ENCODE measurements at regions not wholly inside any gene's neighbourhood (a gene's known extent, or its start where the extent isn't known, plus 50 kb on each side); places are given as distances from the start of the nearest gene placed in this dataset.
"Not testable (repeated sequence)": the region's sequence is repeated elsewhere in the genome, so short reads cannot be mapped to it uniquely, and the experiment has no call there.

GRCh38 chr3:106293161-106293560, 424.3 kb upstream of the CBLB start:
- FAIRE-seq (no peak), DNase-seq (ENCODE audit: insufficient read length, low spot score) (no peak)

- FAIRE-seq (no peak), DNase-seq (ENCODE audit: insufficient read length, low spot score) (no peak)
Measured at GRCh38 chr3:106294121-106294520, 425.3 kb upstream of the CBLB start.

GRCh38 chr3:106296062-106296461, 427.2 kb upstream of the CBLB start:
- no peak for FAIRE-seq
- no peak for DNase-seq (ENCODE audit: insufficient read length, low spot score)

GRCh38 chr3:106299300-106300098, 430.7 kb upstream of the CBLB start:
- FAIRE-seq (no peak), DNase-seq (ENCODE audit: insufficient read length, low spot score) (peak; percentile 1)

- DNase-seq (ENCODE audit: insufficient read length, low spot score) (no peak), FAIRE-seq (no peak)
Measured at GRCh38 chr3:106302451-106303221, 433.8 kb upstream of the CBLB start.

- FAIRE-seq, result no peak
Measured at GRCh38 chr3:106303766-106304165, 435.0 kb upstream of the CBLB start.

GRCh38 chr3:106305127-106305526, 436.3 kb upstream of the CBLB start:
- FAIRE-seq (no peak), DNase-seq (ENCODE audit: insufficient read length, low spot score) (no peak)

More at GRCh38 chr3:106303766-106304165, 435.0 kb upstream of the CBLB start:
- DNase-seq (ENCODE audit: insufficient read length, low spot score), result no peak

GRCh38 chr3:106305882-106306435, 437.1 kb upstream of the CBLB start:
- no peak for FAIRE-seq
- no peak for DNase-seq (ENCODE audit: insufficient read length, low spot score)

GRCh38 chr3:106309274-106309673, 440.5 kb upstream of the CBLB start:
- FAIRE-seq (no peak), DNase-seq (ENCODE audit: insufficient read length, low spot score) (no peak)

GRCh38 chr3:106309798-106310197, 441.0 kb upstream of the CBLB start:
- DNase-seq (ENCODE audit: insufficient read length, low spot score); FAIRE-seq: not testable (repeated sequence)

GRCh38 chr3:106317141-106318055, 448.6 kb upstream of the CBLB start:
- DNase-seq (ENCODE audit: insufficient read length, low spot score) (no peak), FAIRE-seq (no peak)

- DNase-seq (ENCODE audit: insufficient read length, low spot score); FAIRE-seq: not testable (repeated sequence)
Measured at GRCh38 chr3:106321438-106321837, 452.6 kb upstream of the CBLB start.

GRCh38 chr3:106323586-106323985, 454.8 kb upstream of the CBLB start:
- FAIRE-seq, result no peak

GRCh38 chr3:106326941-106327695, 458.3 kb upstream of the CBLB start:
- no peak for FAIRE-seq

More at GRCh38 chr3:106323586-106323985, 454.8 kb upstream of the CBLB start:
- no peak for DNase-seq (ENCODE audit: insufficient read length, low spot score)

GRCh38 chr3:106327696-106328025, 458.8 kb upstream of the CBLB start:
- no peak for FAIRE-seq

More at GRCh38 chr3:106326941-106327695, 458.3 kb upstream of the CBLB start:
- DNase-seq (ENCODE audit: insufficient read length, low spot score), result no peak

GRCh38 chr3:106328224-106328623, 459.4 kb upstream of the CBLB start:
- DNase-seq (ENCODE audit: insufficient read length, low spot score) (no peak), FAIRE-seq (no peak)

More at GRCh38 chr3:106327696-106328025, 458.8 kb upstream of the CBLB start:
- no peak for DNase-seq (ENCODE audit: insufficient read length, low spot score)

GRCh38 chr3:106329521-106329920, 460.7 kb upstream of the CBLB start:
- DNase-seq (ENCODE audit: insufficient read length, low spot score) (no peak), FAIRE-seq (no peak)

- FAIRE-seq, result no peak
- no peak for DNase-seq (ENCODE audit: insufficient read length, low spot score)
Measured at GRCh38 chr3:106331636-106332035, 462.8 kb upstream of the CBLB start.

GRCh38 chr3:106332129-106332528, 463.3 kb upstream of the CBLB start:
- DNase-seq (ENCODE audit: insufficient read length, low spot score) (no peak), FAIRE-seq (no peak)

GRCh38 chr3:106332884-106333283, 464.1 kb upstream of the CBLB start:
- DNase-seq (ENCODE audit: insufficient read length, low spot score), result peak; percentile 2
- FAIRE-seq, result no peak
